WTC11 (cell line): ENCODE measurements at regions not wholly inside any gene's neighbourhood (a gene's known extent, or its start where the extent isn't known, plus 50 kb on each side); places are given as distances from the start of the nearest gene placed in this dataset.

Experiments
- IRF2 ChIP-seq: sonication (generic); formaldehyde crosslinking; IDR thresholded peaks from 2 replicates; pipeline ENCODE4 v1.8.0; 2022; ENCODE audit warnings: low read depth, missing genetic modification reagents, borderline replicate concordance
- SP1 ChIP-seq: sonication (generic); formaldehyde crosslinking; conservative IDR thresholded peaks from 2 replicates; pipeline ENCODE4 v1.8.1; 2022; ENCODE audit warnings: missing genetic modification reagents
- TCF7 ChIP-seq: sonication (generic); formaldehyde crosslinking; IDR thresholded peaks from 2 replicates; pipeline ENCODE4 v1.8.0; 2022; ENCODE audit warnings: mild to moderate bottlenecking, low read depth, missing genetic modification reagents, moderate library complexity
- TEAD4 ChIP-seq: sonication (generic); formaldehyde crosslinking; IDR thresholded peaks from 2 replicates; pipeline ENCODE4 v1.8.0; 2022; ENCODE audit warnings: mild to moderate bottlenecking, missing genetic modification reagents
- TF ChIP-seq, protein P1 (sequence below): fragments of 200-600 bp; IDR thresholded peaks from 2 replicates; pipeline ENCODE4 v1.8.0; 2022; ENCODE audit warnings: antibody characterized with exemption
- TF ChIP-seq, protein P2 (sequence below): sonication (generic); formaldehyde crosslinking; conservative IDR thresholded peaks from 2 replicates; pipeline ENCODE4 v1.8.1; 2022; ENCODE audit warnings: mild to moderate bottlenecking, missing genetic modification reagents

DNA sequence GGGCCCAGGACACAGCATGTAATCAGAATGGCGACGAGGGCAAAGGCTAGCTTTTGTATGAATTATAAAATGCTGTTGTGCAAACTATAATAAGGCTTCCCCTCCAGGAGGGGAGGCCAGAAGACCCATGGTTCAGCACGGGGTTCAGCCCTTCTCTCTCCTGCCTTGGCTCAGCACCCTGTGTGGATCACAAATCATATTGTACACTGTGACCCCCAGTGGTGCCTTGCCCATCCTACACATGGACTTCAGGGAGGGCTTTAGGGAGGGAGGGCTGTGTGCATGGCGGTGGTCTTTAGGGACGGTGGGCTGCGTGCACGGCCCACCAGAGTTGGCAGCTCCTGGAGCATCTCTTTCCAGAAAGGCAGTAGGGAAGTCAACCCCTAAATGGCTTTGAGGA, 120.8 kb upstream of the TNR start:
- TF ChIP-seq TEAD4 (CRISPR knock-in tag) (no peak), IRF2 (CRISPR knock-in tag) (no peak), TCF7 (CRISPR knock-in tag) (no peak), SP1 (CRISPR knock-in tag) (no peak)
- TF ChIP-seq, protein P1, sequence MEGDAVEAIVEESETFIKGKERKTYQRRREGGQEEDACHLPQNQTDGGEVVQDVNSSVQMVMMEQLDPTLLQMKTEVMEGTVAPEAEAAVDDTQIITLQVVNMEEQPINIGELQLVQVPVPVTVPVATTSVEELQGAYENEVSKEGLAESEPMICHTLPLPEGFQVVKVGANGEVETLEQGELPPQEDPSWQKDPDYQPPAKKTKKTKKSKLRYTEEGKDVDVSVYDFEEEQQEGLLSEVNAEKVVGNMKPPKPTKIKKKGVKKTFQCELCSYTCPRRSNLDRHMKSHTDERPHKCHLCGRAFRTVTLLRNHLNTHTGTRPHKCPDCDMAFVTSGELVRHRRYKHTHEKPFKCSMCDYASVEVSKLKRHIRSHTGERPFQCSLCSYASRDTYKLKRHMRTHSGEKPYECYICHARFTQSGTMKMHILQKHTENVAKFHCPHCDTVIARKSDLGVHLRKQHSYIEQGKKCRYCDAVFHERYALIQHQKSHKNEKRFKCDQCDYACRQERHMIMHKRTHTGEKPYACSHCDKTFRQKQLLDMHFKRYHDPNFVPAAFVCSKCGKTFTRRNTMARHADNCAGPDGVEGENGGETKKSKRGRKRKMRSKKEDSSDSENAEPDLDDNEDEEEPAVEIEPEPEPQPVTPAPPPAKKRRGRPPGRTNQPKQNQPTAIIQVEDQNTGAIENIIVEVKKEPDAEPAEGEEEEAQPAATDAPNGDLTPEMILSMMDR: no peak
- TF ChIP-seq, protein P2, sequence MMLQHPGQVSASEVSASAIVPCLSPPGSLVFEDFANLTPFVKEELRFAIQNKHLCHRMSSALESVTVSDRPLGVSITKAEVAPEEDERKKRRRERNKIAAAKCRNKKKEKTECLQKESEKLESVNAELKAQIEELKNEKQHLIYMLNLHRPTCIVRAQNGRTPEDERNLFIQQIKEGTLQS (CRISPR knock-in tag): no peak
